ENCODE measurements at regions not wholly inside any gene's neighbourhood (a gene's known extent, or its start where the extent isn't known, plus 50 kb on each side); places are given as distances from the start of the nearest gene placed in this dataset.

DNA sequence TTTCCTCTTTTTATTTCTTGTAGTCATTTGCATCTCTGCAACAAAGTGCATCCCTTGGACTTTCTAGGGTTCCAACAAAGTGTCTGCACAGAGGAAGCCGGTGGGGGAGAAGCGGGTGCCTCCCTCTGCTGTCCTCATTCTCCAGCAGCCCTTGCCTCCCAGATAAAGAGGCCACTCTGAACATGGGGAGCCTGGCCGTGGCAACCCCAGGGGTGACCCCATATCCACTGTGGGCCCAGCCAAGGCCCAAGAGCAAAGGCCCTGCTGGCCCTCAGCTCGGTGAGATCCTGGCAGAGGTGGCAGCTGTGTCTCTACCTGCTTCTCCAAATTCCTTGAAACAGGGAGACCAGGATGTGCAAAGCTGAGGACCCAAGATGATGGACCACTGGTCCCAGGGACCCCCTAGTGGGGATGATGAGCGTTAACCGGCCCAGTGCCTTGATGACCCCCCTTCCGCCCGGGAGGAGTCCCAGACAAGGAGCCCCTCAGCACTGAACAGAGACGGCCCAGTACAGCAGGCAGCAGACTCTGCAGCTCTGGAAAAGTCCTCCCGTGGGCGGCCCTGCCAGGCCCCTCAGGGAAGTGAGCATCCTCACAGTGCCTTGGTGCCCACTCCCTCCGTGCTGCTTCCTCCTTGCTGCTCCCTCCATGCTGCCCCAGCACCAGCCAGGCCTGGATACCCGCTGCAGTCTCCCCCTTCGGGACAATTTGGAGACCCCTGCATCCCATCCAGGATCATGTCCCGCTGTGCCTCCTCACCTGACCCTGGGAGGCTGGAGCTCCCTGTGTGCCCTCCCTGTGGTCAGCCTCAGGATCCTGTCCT, 62.5 kb downstream of the MRPL36 start:
- TF ChIP-seq, protein P1, sequence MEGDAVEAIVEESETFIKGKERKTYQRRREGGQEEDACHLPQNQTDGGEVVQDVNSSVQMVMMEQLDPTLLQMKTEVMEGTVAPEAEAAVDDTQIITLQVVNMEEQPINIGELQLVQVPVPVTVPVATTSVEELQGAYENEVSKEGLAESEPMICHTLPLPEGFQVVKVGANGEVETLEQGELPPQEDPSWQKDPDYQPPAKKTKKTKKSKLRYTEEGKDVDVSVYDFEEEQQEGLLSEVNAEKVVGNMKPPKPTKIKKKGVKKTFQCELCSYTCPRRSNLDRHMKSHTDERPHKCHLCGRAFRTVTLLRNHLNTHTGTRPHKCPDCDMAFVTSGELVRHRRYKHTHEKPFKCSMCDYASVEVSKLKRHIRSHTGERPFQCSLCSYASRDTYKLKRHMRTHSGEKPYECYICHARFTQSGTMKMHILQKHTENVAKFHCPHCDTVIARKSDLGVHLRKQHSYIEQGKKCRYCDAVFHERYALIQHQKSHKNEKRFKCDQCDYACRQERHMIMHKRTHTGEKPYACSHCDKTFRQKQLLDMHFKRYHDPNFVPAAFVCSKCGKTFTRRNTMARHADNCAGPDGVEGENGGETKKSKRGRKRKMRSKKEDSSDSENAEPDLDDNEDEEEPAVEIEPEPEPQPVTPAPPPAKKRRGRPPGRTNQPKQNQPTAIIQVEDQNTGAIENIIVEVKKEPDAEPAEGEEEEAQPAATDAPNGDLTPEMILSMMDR (conservative IDR thresholded peaks at IDR 0.05): no peak
- TF ChIP-seq ZFX (IDR thresholded peaks at IDR 0.05): no peak
